HepG2 (cell line): ENCODE measurements at regions not wholly inside any gene's neighbourhood (a gene's known extent, or its start where the extent isn't known, plus 50 kb on each side); places are given as distances from the start of the nearest gene placed in this dataset.

Source experiments
- CBX2 ChIP-seq, 2 experiments: fragments of 200-600 bp in 1 of 2; sonication (generic); formaldehyde crosslinking in 1 of 2; IDR thresholded peaks; 2 replicates each; pipeline versions ENCODE4 v1.7.0 to v1.8.1; 2018 to 2022; ENCODE audit warnings: low read depth in 2 of 2, low read length in 1 of 2, mild to moderate bottlenecking in 1 of 2, missing genetic modification reagents in 1 of 2
- KDM5B ChIP-seq: sonication (generic); formaldehyde crosslinking; IDR thresholded peaks from 2 replicates; pipeline ENCODE4 v1.4.0; 2020; ENCODE audit warnings: missing genetic modification reagents, mild to moderate bottlenecking, borderline replicate concordance
- NAIF1 ChIP-seq: sonication (generic); formaldehyde crosslinking; IDR thresholded peaks from 2 replicates; pipeline ENCODE4 v1.5.0; 2020; ENCODE audit warnings: mild to moderate bottlenecking, missing genetic modification reagents, borderline replicate concordance
- ZBTB20 ChIP-seq: sonication (generic); formaldehyde crosslinking; IDR thresholded peaks from 2 replicates; pipeline ENCODE4 v1.8.1; 2023; ENCODE audit warnings: missing genetic modification reagents, low read depth, mild to moderate bottlenecking, borderline replicate concordance
- ZNF484 ChIP-seq: sonication (generic); formaldehyde crosslinking; IDR thresholded peaks from 2 replicates; pipeline ENCODE4 v1.5.1; 2020; ENCODE audit warnings: mild to moderate bottlenecking, low read depth, missing genetic modification reagents, borderline replicate concordance
- ZSCAN30 ChIP-seq: sonication (generic); formaldehyde crosslinking; IDR thresholded peaks from 2 replicates; pipeline ENCODE4 v1.5.0; 2020; ENCODE audit warnings: mild to moderate bottlenecking, missing genetic modification reagents
- TF ChIP-seq, protein P1 (sequence below): sonication (generic); formaldehyde crosslinking; IDR thresholded peaks from 2 replicates; pipeline ENCODE4 v1.4.0; 2020; ENCODE audit warnings: missing genetic modification reagents, mild to moderate bottlenecking, borderline replicate concordance
- TF ChIP-seq, protein P2 (sequence below): IDR thresholded peaks from 2 replicates; pipeline ENCODE4 v1.6.1; 2018; ENCODE audit warnings: missing genetic modification reagents
- TF ChIP-seq, protein P3 (sequence below): sonication (generic); formaldehyde crosslinking; IDR thresholded peaks from 2 replicates; pipeline ENCODE4 v1.4.0; 2020; ENCODE audit warnings: low read depth, mild to moderate bottlenecking, missing genetic modification reagents
- TF ChIP-seq, protein P4 (sequence below): sonication (generic); formaldehyde crosslinking; IDR thresholded peaks from 2 replicates; pipeline ENCODE4 v1.8.0; 2022; ENCODE audit warnings: mild to moderate bottlenecking, missing genetic modification reagents; ENCODE audit not compliant: insufficient replicate concordance

DNA sequence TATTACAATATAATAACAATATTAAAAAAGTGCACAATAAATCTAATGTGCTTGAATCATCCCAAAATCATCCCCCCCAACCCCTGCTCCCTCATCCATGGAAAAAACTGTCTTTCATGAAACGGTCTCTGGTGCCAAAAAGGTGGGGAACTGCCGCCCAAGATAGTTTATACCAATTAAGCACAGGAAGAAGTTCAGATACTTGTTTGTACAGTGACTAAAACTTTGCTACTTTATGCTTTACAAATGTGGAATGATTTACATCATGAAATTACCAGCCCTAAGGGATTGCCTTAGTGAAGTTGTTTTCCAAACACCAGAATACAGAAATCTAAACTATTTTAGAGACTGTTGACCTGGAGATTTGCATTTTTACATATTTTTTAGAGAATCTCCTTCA is 175.6 kb downstream of the TRIM27 start (continued):
- TF ChIP-seq, protein P1, sequence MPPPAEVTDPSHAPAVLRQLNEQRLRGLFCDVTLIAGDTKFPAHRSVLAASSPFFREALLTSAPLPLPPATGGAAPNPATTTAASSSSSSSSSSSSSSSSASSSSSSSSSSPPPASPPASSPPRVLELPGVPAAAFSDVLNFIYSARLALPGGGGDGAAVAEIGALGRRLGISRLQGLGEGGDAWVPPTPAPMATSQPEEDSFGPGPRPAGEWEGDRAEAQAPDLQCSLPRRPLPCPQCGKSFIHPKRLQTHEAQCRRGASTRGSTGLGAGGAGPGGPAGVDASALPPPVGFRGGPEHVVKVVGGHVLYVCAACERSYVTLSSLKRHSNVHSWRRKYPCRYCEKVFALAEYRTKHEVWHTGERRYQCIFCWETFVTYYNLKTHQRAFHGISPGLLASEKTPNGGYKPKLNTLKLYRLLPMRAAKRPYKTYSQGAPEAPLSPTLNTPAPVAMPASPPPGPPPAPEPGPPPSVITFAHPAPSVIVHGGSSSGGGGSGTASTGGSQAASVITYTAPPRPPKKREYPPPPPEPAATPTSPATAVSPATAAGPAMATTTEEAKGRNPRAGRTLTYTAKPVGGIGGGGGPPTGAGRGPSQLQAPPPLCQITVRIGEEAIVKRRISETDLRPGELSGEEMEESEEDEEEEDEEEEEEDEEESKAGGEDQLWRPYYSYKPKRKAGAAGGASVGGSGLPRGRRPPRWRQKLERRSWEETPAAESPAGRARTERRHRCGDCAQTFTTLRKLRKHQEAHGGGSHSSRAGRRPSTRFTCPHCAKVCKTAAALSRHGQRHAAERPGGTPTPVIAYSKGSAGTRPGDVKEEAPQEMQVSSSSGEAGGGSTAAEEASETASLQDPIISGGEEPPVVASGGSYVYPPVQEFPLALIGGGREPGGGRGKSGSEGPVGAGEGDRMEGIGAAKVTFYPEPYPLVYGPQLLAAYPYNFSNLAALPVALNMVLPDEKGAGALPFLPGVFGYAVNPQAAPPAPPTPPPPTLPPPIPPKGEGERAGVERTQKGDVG = no peak
- TF ChIP-seq, protein P2, sequence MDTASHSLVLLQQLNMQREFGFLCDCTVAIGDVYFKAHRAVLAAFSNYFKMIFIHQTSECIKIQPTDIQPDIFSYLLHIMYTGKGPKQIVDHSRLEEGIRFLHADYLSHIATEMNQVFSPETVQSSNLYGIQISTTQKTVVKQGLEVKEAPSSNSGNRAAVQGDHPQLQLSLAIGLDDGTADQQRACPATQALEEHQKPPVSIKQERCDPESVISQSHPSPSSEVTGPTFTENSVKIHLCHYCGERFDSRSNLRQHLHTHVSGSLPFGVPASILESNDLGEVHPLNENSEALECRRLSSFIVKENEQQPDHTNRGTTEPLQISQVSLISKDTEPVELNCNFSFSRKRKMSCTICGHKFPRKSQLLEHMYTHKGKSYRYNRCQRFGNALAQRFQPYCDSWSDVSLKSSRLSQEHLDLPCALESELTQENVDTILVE (CRISPR knock-in tag) = no peak
- TF ChIP-seq ZNF484 (CRISPR knock-in tag) (no peak), ZSCAN30 (CRISPR knock-in tag) (no peak), KDM5B (CRISPR knock-in tag) (no peak), ZBTB20 (CRISPR knock-in tag) (no peak), NAIF1 (CRISPR knock-in tag) (no peak), CBX2 (IDR thresholded peaks at IDR 0.05; ENCODE audit: low read depth, low read length) (no peak), CBX2 (CRISPR knock-in tag; IDR thresholded peaks at IDR 0.05; ENCODE audit: low read depth) (no peak)
- TF ChIP-seq, protein P3, sequence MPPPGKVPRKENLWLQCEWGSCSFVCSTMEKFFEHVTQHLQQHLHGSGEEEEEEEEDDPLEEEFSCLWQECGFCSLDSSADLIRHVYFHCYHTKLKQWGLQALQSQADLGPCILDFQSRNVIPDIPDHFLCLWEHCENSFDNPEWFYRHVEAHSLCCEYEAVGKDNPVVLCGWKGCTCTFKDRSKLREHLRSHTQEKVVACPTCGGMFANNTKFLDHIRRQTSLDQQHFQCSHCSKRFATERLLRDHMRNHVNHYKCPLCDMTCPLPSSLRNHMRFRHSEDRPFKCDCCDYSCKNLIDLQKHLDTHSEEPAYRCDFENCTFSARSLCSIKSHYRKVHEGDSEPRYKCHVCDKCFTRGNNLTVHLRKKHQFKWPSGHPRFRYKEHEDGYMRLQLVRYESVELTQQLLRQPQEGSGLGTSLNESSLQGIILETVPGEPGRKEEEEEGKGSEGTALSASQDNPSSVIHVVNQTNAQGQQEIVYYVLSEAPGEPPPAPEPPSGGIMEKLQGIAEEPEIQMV = no peak
- TF ChIP-seq, protein P4, sequence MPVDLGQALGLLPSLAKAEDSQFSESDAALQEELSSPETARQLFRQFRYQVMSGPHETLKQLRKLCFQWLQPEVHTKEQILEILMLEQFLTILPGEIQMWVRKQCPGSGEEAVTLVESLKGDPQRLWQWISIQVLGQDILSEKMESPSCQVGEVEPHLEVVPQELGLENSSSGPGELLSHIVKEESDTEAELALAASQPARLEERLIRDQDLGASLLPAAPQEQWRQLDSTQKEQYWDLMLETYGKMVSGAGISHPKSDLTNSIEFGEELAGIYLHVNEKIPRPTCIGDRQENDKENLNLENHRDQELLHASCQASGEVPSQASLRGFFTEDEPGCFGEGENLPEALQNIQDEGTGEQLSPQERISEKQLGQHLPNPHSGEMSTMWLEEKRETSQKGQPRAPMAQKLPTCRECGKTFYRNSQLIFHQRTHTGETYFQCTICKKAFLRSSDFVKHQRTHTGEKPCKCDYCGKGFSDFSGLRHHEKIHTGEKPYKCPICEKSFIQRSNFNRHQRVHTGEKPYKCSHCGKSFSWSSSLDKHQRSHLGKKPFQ (CRISPR knock-in tag) = no peak
